ENCODE measurements at regions not wholly inside any gene's neighbourhood (a gene's known extent, or its start where the extent isn't known, plus 50 kb on each side); places are given as distances from the start of the nearest gene placed in this dataset.

GRCh38 chr2:2635025-2635528 is 304.0 kb upstream of the MYT1L start:
- no peak for DNase-seq (ENCODE audit: low read depth in 4 of 4, low spot score in 1 of 4)

GRCh38 chr2:2633017-2633416 is 301.9 kb upstream of the MYT1L start:
- no peak for DNase-seq (ENCODE audit: low read depth in 4 of 4, low spot score in 1 of 4)

- DNase-seq (ENCODE audit: low read depth in 4 of 4, low spot score in 1 of 4): no peak
Observed at GRCh38 chr2:2623939-2624338, 292.9 kb upstream of the MYT1L start.

- DNase-seq (ENCODE audit: low read depth in 4 of 4, low spot score in 1 of 4): no peak
Observed at GRCh38 chr2:2621855-2622254, 290.8 kb upstream of the MYT1L start.

GRCh38 chr2:2620604-2621003 is 289.5 kb upstream of the MYT1L start:
- DNase-seq (ENCODE audit: low read depth in 4 of 4, low spot score in 1 of 4): no peak

- no peak for DNase-seq (ENCODE audit: low read depth in 4 of 4, low spot score in 1 of 4)
Observed at GRCh38 chr2:2619995-2620394, 288.9 kb upstream of the MYT1L start.

- DNase-seq (ENCODE audit: low read depth in 4 of 4, low spot score in 1 of 4): no peak
Observed at GRCh38 chr2:2614452-2614851, 283.4 kb upstream of the MYT1L start.

- DNase-seq (ENCODE audit: low read depth in 4 of 4, low spot score in 1 of 4): peak; percentile 55 to 81 (median 74)
Observed at GRCh38 chr2:2613279-2614199, 282.5 kb upstream of the MYT1L start.

GRCh38 chr2:2610751-2611150 is 279.7 kb upstream of the MYT1L start:
- no peak for DNase-seq (ENCODE audit: low read depth in 4 of 4, low spot score in 1 of 4)

- no peak for DNase-seq (ENCODE audit: low read depth in 4 of 4, low spot score in 1 of 4)
Observed at GRCh38 chr2:2600366-2600765, 269.3 kb upstream of the MYT1L start.

GRCh38 chr2:2599441-2599840 is 268.4 kb upstream of the MYT1L start:
- DNase-seq (ENCODE audit: low read depth in 4 of 4, low spot score in 1 of 4): no peak

- DNase-seq (ENCODE audit: low read depth in 4 of 4, low spot score in 1 of 4): no peak
Observed at GRCh38 chr2:2597712-2598111, 266.6 kb upstream of the MYT1L start.

GRCh38 chr2:2591542-2591940 is 260.5 kb upstream of the MYT1L start:
- DNase-seq (ENCODE audit: low read depth in 4 of 4, low spot score in 1 of 4): no peak

- no peak for DNase-seq (ENCODE audit: low read depth in 4 of 4, low spot score in 1 of 4)
Observed at GRCh38 chr2:2590841-2591541, 259.9 kb upstream of the MYT1L start.

- DNase-seq (ENCODE audit: low read depth in 4 of 4, low spot score in 1 of 4): no peak
Observed at GRCh38 chr2:2590141-2590540, 259.1 kb upstream of the MYT1L start.

- no peak for DNase-seq (ENCODE audit: low read depth in 4 of 4, low spot score in 1 of 4)
Observed at GRCh38 chr2:2588777-2589176, 257.7 kb upstream of the MYT1L start.

- DNase-seq (ENCODE audit: low read depth in 4 of 4, low spot score in 1 of 4): no peak
Observed at GRCh38 chr2:2587354-2587753, 256.3 kb upstream of the MYT1L start.

GRCh38 chr2:2586931-2587330 is 255.9 kb upstream of the MYT1L start:
- DNase-seq (ENCODE audit: low read depth in 4 of 4, low spot score in 1 of 4): no peak

- DNase-seq (ENCODE audit: low read depth in 4 of 4, low spot score in 1 of 4): no peak
Observed at GRCh38 chr2:2586068-2586776, 255.1 kb upstream of the MYT1L start.

GRCh38 chr2:2582998-2583545 is 252.0 kb upstream of the MYT1L start:
- DNase-seq (ENCODE audit: low read depth in 4 of 4, low spot score in 1 of 4): no peak
